ENCODE measurements at regions not wholly inside any gene's neighbourhood (a gene's known extent, or its start where the extent isn't known, plus 50 kb on each side); places are given as distances from the start of the nearest gene placed in this dataset.
"Not testable (repeated sequence)": the region's sequence is repeated elsewhere in the genome, so short reads cannot be mapped to it uniquely, and the experiment has no call there.

GRCh38 chr1:78715181-78715661 is 65.6 kb downstream of the IFI44 start:
- no peak for DNase-seq (ENCODE audit: low spot score)

- DNase-seq (ENCODE audit: low spot score): no peak
Observed at GRCh38 chr1:78716186-78716585, 66.6 kb downstream of the IFI44 start.

- no peak for DNase-seq (ENCODE audit: low spot score)
Observed at GRCh38 chr1:78718566-78718965, 68.9 kb downstream of the IFI44 start.

GRCh38 chr1:78721136-78721535 is 71.5 kb downstream of the IFI44 start:
- no peak for DNase-seq (ENCODE audit: low spot score)

- no peak for DNase-seq (ENCODE audit: low spot score)
Observed at GRCh38 chr1:78722105-78722504, 72.5 kb downstream of the IFI44 start.

- DNase-seq (ENCODE audit: low spot score): no peak
Observed at GRCh38 chr1:78722521-78722920, 72.9 kb downstream of the IFI44 start.

GRCh38 chr1:78722947-78723346 is 73.3 kb downstream of the IFI44 start:
- no peak for DNase-seq (ENCODE audit: low spot score)

GRCh38 chr1:78726686-78727085 is 77.1 kb downstream of the IFI44 start:
- no peak for DNase-seq (ENCODE audit: low spot score)

- DNase-seq (ENCODE audit: low spot score): no peak
Observed at GRCh38 chr1:78728359-78728758, 78.7 kb downstream of the IFI44 start.

- no peak for DNase-seq (ENCODE audit: low spot score)
Observed at GRCh38 chr1:78730054-78730453, 80.4 kb downstream of the IFI44 start.

- no peak for DNase-seq (ENCODE audit: low spot score)
Observed at GRCh38 chr1:78731674-78732073, 82.0 kb downstream of the IFI44 start.

- DNase-seq (ENCODE audit: low spot score): no peak
Observed at GRCh38 chr1:78737241-78737640, 87.6 kb downstream of the IFI44 start.

GRCh38 chr1:78743626-78744025 is 94.0 kb downstream of the IFI44 start:
- no peak for DNase-seq (ENCODE audit: low spot score)

- no peak for DNase-seq (ENCODE audit: low spot score)
Observed at GRCh38 chr1:78745111-78745510, 95.5 kb downstream of the IFI44 start.

- not testable (repeated sequence) for DNase-seq (ENCODE audit: low spot score)
Observed at GRCh38 chr1:78753679-78754078, 104.0 kb downstream of the IFI44 start.

GRCh38 chr1:78755986-78756385 is 106.4 kb downstream of the IFI44 start:
- no peak for DNase-seq (ENCODE audit: low spot score)

GRCh38 chr1:78758506-78758905 is 108.9 kb downstream of the IFI44 start:
- no peak for DNase-seq (ENCODE audit: low spot score)

- no peak for DNase-seq (ENCODE audit: low spot score)
Observed at GRCh38 chr1:78759881-78760280, 110.2 kb downstream of the IFI44 start.

- no peak for DNase-seq (ENCODE audit: low spot score)
Observed at GRCh38 chr1:78760858-78761257, 111.2 kb downstream of the IFI44 start.

GRCh38 chr1:78762113-78762512 is 112.5 kb downstream of the IFI44 start:
- DNase-seq (ENCODE audit: low spot score): no peak

GRCh38 chr1:78765489-78765888 is 115.9 kb downstream of the IFI44 start:
- no peak for DNase-seq (ENCODE audit: low spot score)

GRCh38 chr1:78779831-78780230 is 130.2 kb downstream of the IFI44 start:
- no peak for DNase-seq (ENCODE audit: low spot score)

- DNase-seq (ENCODE audit: low spot score): no peak
Observed at GRCh38 chr1:78787544-78787943, 137.9 kb downstream of the IFI44 start.

- DNase-seq (ENCODE audit: low spot score): no peak
Observed at GRCh38 chr1:78790174-78790573, 140.5 kb downstream of the IFI44 start.

- no peak for DNase-seq (ENCODE audit: low spot score)
Observed at GRCh38 chr1:78792756-78793155, 143.1 kb downstream of the IFI44 start.

Measured in iPS-NIHi11 (cell line).